ENCODE measurements at regions not wholly inside any gene's neighbourhood (a gene's known extent, or its start where the extent isn't known, plus 50 kb on each side); places are given as distances from the start of the nearest gene placed in this dataset.

DNA sequence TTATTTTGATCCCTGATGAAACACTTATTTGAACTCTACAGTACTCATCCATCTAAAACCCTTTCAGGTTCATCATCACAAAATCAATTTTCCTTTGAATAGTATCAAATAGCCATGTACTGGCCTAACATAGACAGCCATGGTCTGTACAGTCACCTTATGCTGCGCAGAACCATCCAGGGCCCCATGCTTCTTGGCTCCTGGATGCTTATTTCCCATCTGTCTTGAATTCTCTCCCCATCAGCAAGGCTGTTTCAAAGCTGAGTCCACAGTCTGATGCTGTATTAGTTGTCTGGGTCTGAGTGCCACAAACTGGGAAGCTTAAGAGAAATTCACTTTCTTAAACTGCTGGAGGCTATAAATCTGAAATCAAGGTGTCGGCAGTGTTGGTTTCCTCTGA, 290.2 kb downstream of the OSR1 start:
- Histone ChIP-seq H3K27me3 (no peaks in the 10 kb centered on the region), H3K9me3 (no peaks in the 10 kb centered on the region), H3K36me3 (no peaks in the 10 kb centered on the region), H3K4me1 (peaks cover 1 to 3% of the 10 kb centered on the region in 2 donors), H3K4me3 (no peak overlapping the region), H3K27ac (no peak overlapping the region)
- TF ChIP-seq POLR2A (IDR thresholded peaks at IDR 0.05): no peak
- TF ChIP-seq CTCF (IDR thresholded peaks at IDR 0.05 in 4 of 5, conservative IDR thresholded peaks at IDR 0.05 in 1 of 5): no peak
- DNase-seq: no peak
- no peak for ATAC-seq
- in situ Hi-C loops (cut with MboI; ENCODE audit: low sequenced_read_pairs in 4 of 4) (no loop called here), intact Hi-C loops (cut with DNase I; ENCODE audit: low total_unique reads) (no loop called here)

DNA sequence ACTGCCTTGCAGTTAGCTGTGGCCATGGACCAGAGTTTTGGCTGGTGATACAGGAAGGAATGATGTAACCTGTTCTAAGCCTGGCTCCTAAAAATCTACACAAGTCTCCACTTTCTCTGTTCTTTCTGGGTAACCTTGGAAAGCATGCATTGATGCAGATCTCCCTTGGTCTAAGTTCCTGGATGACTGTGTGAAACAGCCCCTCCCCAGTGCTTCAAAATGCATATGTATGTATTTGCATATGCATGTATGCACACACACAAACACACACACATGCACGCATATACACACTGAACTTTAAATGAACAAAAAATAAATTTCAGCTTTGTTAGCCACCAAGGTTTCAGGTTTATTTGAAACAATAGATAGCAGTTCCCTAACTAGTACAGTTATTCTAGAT, 296.1 kb downstream of the OSR1 start:
- H3K4me1 ChIP-seq: peaks cover 0 to 4% of the 10 kb centered on the region in 2 donors
- no peaks in the 10 kb centered on the region for H3K27me3 ChIP-seq
- intact Hi-C loops (cut with DNase I; ENCODE audit: low total_unique reads) (no loop called here), in situ Hi-C loops (cut with MboI; ENCODE audit: low sequenced_read_pairs in 4 of 4) (no loop called here)
- TF ChIP-seq CTCF (IDR thresholded peaks at IDR 0.05 in 4 of 5, conservative IDR thresholded peaks at IDR 0.05 in 1 of 5): no peak
- no peak for TF ChIP-seq POLR2A (IDR thresholded peaks at IDR 0.05)
- ATAC-seq (no peak), DNase-seq (no peak)
- no peak overlapping the region for H3K27ac ChIP-seq
- no peak overlapping the region for H3K4me3 ChIP-seq
- H3K36me3 ChIP-seq: no peaks in the 10 kb centered on the region
- H3K9me3 ChIP-seq: no peaks in the 10 kb centered on the region

DNA sequence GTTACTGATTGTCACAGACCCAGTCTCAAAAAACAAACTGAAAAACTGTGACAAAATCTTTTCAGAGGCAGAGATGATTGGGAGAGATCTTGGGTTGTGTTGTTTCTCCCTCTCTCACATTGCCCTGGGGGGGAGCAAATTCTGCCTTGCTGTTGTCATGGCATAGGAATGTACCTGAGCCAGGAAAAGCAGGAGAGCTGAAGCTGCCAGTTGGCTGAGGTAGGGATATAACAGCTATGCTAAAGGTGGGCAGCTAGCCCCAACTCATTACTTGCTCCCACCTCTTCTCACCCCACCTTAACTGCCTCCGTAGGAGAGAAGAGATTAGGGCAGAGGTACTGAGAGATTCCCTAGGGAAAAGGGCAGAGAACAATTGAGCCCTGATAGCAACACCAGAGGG, 299.3 kb downstream of the OSR1 start:
- ATAC-seq (no peak), DNase-seq (no peak)
- no peaks in the 10 kb centered on the region for H3K9me3 ChIP-seq
- in situ Hi-C loops (cut with MboI; ENCODE audit: low sequenced_read_pairs in 4 of 4) (no loop called here), intact Hi-C loops (cut with DNase I; ENCODE audit: low total_unique reads) (no loop called here)
- H3K27me3 ChIP-seq: no peaks in the 10 kb centered on the region
- peaks cover 0 to 4% of the 10 kb centered on the region in 2 donors for H3K4me1 ChIP-seq
- H3K27ac ChIP-seq: no peak overlapping the region
- H3K36me3 ChIP-seq: no peaks in the 10 kb centered on the region
- no peak overlapping the region for H3K4me3 ChIP-seq
- TF ChIP-seq POLR2A (IDR thresholded peaks at IDR 0.05): no peak
- no peak for TF ChIP-seq CTCF (IDR thresholded peaks at IDR 0.05 in 4 of 5, conservative IDR thresholded peaks at IDR 0.05 in 1 of 5)

DNA sequence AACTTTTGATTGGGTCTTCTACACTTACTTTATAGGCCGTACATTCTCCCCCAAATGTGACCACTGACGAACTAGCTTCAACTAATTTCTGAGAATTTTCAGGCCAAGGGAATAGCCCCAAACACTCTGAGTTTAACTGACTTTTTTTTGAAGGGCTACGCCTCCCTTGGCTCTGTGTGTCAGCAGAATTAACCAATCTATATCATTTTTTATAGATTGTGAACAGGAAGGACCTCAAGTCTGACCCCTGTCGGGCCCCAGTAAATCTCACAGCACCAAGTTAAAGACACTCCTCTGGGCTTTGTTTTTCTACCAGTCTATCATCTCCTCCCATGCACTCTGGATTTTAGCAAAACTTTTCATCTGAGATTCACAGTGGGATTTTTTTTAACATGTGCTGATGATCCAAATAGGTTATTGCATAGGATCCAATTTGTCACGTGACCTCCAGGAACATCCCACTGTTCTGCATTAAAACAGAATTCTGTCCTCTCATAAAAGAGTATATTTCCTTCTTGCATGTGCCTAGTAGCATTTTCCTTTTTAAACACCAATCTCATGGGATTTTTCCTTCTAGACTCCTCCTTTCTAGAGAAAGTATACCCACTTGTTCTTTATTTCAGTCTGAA, 307.1 kb downstream of the OSR1 start:
- Histone ChIP-seq H3K27me3 (no peaks in the 10 kb centered on the region), H3K36me3 (no peaks in the 10 kb centered on the region), H3K4me1 (peaks cover 16 to 21% of the 10 kb centered on the region in 2 donors), H3K27ac (peak overlapping the region in 1 of 4 donors; percentile 12), H3K9me3 (no peaks in the 10 kb centered on the region), H3K4me3 (no peak overlapping the region)
- in situ Hi-C loops (cut with MboI; ENCODE audit: low sequenced_read_pairs in 4 of 4) (no loop called here), intact Hi-C loops (cut with DNase I; ENCODE audit: low total_unique reads) (no loop called here)
- no peak for DNase-seq
- no peak for ATAC-seq
- TF ChIP-seq POLR2A (IDR thresholded peaks at IDR 0.05) (no peak), CTCF (IDR thresholded peaks at IDR 0.05 in 4 of 5, conservative IDR thresholded peaks at IDR 0.05 in 1 of 5) (no peak)

DNA sequence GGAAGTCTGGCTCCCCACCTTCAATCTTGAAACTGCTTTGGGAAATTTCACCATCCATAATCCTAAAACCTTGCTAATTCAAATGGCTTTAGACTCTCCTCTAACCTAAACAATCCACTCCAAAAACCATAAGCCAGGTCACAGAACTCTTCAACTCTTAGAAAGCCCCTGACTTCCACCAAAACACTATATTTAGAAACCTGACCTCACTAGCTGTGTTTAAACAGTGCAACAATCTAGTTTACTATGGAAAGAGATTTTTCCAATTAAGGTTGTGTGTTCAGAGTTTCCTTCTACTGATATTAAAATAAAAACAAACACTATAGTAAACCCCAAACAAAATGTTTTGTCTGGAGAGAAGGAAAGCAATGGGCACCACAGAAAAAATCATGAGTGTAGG, 308.1 kb downstream of the OSR1 start:
- no peak for ATAC-seq
- no peak for TF ChIP-seq CTCF (IDR thresholded peaks at IDR 0.05 in 4 of 5, conservative IDR thresholded peaks at IDR 0.05 in 1 of 5)
- TF ChIP-seq POLR2A (IDR thresholded peaks at IDR 0.05): no peak
- in situ Hi-C loops (cut with MboI; ENCODE audit: low sequenced_read_pairs in 4 of 4): no loop called here

More for the DNA sequence above, 308.1 kb downstream of the OSR1 start:
- no peaks in the 10 kb centered on the region for H3K9me3 ChIP-seq
- H3K27me3 ChIP-seq: no peaks in the 10 kb centered on the region
- no peaks in the 10 kb centered on the region for H3K36me3 ChIP-seq
- intact Hi-C loops (cut with DNase I; ENCODE audit: low total_unique reads): no loop called here
- H3K4me1 ChIP-seq: peaks cover 26 to 31% of the 10 kb centered on the region in 2 donors
- no peak overlapping the region for H3K4me3 ChIP-seq
- no peak for DNase-seq
- no peak overlapping the region for H3K27ac ChIP-seq
